Lower lobe of right lung (tissue), 2 donors: ENCODE measurements at regions not wholly inside any gene's neighbourhood (a gene's known extent, or its start where the extent isn't known, plus 50 kb on each side); places are given as distances from the start of the nearest gene placed in this dataset.

Experiments
- ATAC-seq, 2 donors: fragments of 200-7000 bp; cut with Tn5 transposase; one replicate each; pipeline ENCODE4 v1.9.1; 2020 to 2022; ENCODE audit warnings: mild to moderate bottlenecking in 2 of 2, moderate library complexity in 2 of 2
- DNase-seq: peaks from one replicate; pipeline ENCODE4 v3.0.0-alpha.2; 2020
- H3K27ac ChIP-seq: fragments of 200-600 bp; one replicate; pipeline ENCODE4 v1.8.0; 2022
- H3K27me3 ChIP-seq: fragments of 200-600 bp; one replicate; pipeline ENCODE4 v1.8.0; 2022; ENCODE audit warnings: low read depth
- H3K36me3 ChIP-seq: fragments of 200-600 bp; one replicate; pipeline ENCODE4 v1.8.0; 2022; ENCODE audit warnings: mild to moderate bottlenecking
- H3K4me1 ChIP-seq: fragments of 200-600 bp; one replicate; pipeline ENCODE4 v1.8.0; 2022
- H3K4me3 ChIP-seq: fragments of 200-600 bp; one replicate; pipeline ENCODE4 v1.8.0; 2022; ENCODE audit warnings: mild to moderate bottlenecking
- H3K9me3 ChIP-seq: fragments of 200-600 bp; one replicate; pipeline ENCODE4 v1.8.0; 2022
- CTCF ChIP-seq: fragments of 200-600 bp; IDR thresholded peaks from one replicate; pipeline ENCODE4 v1.8.0; 2022; ENCODE audit warnings: antibody characterized with exemption, mild to moderate bottlenecking
- intact Hi-C: fragments of 100-400 bp; cut with DNase I; formaldehyde crosslinking; loops from one replicate; pipeline ENCODE4 v1.11.0; 2022
- donor health status: DM: no; HTN: yes; CAD: no; lungs with severe emphysema.

GRCh38 chr1:190736971-190737590, 259.4 kb upstream of the BRINP3 start:
- intact Hi-C loops: no loop called here
- TF ChIP-seq CTCF: no peak
- H3K27me3 ChIP-seq: no peaks in the 10 kb centered on the region
- no peaks in the 10 kb centered on the region for H3K9me3 ChIP-seq
- no peak overlapping the region for H3K27ac ChIP-seq
- no peaks in the 10 kb centered on the region for H3K4me1 ChIP-seq
- H3K4me3 ChIP-seq: no peak overlapping the region
- ATAC-seq: no peak
- DNase-seq: no peak
- H3K36me3 ChIP-seq: no peaks in the 10 kb centered on the region

GRCh38 chr1:190738317-190738716, 260.7 kb upstream of the BRINP3 start:
- H3K27ac ChIP-seq: no peak overlapping the region
- no peaks in the 10 kb centered on the region for H3K27me3 ChIP-seq
- TF ChIP-seq CTCF: no peak
- no peak overlapping the region for H3K4me3 ChIP-seq
- H3K36me3 ChIP-seq: no peaks in the 10 kb centered on the region
- ATAC-seq: no peak
- intact Hi-C loops: no loop called here
- no peaks in the 10 kb centered on the region for H3K4me1 ChIP-seq
- H3K9me3 ChIP-seq: no peaks in the 10 kb centered on the region
- DNase-seq: no peak

- TF ChIP-seq CTCF: no peak
Measured at GRCh38 chr1:190739926-190740325, 262.3 kb upstream of the BRINP3 start.

GRCh38 chr1:190747704-190748103, 270.0 kb upstream of the BRINP3 start:
- H3K36me3 ChIP-seq: no peaks in the 10 kb centered on the region
- no peaks in the 10 kb centered on the region for H3K9me3 ChIP-seq
- DNase-seq (no peak), ATAC-seq (no peak)
- no peak overlapping the region for H3K4me3 ChIP-seq
- TF ChIP-seq CTCF: no peak
- no peaks in the 10 kb centered on the region for H3K27me3 ChIP-seq
- no peaks in the 10 kb centered on the region for H3K4me1 ChIP-seq
- intact Hi-C loops: no loop called here
- H3K27ac ChIP-seq: no peak overlapping the region

More at GRCh38 chr1:190739926-190740325, 262.3 kb upstream of the BRINP3 start:
- DNase-seq (no peak), ATAC-seq (no peak)
- H3K27me3 ChIP-seq: no peaks in the 10 kb centered on the region
- H3K36me3 ChIP-seq: no peaks in the 10 kb centered on the region
- H3K4me1 ChIP-seq: no peaks in the 10 kb centered on the region
- intact Hi-C loops: no loop called here
- H3K4me3 ChIP-seq: no peak overlapping the region
- H3K27ac ChIP-seq: no peak overlapping the region
- H3K9me3 ChIP-seq: no peaks in the 10 kb centered on the region

- intact Hi-C loops: no loop called here
- DNase-seq (no peak), ATAC-seq (no peak)
- Histone ChIP-seq H3K4me3 (no peak overlapping the region), H3K27me3 (no peaks in the 10 kb centered on the region), H3K36me3 (no peaks in the 10 kb centered on the region), H3K27ac (no peak overlapping the region), H3K4me1 (no peaks in the 10 kb centered on the region), H3K9me3 (no peaks in the 10 kb centered on the region)
- TF ChIP-seq CTCF: no peak
Measured at GRCh38 chr1:190752131-190752530, 274.5 kb upstream of the BRINP3 start.
